ENCODE measurements at regions not wholly inside any gene's neighbourhood (a gene's known extent, or its start where the extent isn't known, plus 50 kb on each side); places are given as distances from the start of the nearest gene placed in this dataset.

DNA sequence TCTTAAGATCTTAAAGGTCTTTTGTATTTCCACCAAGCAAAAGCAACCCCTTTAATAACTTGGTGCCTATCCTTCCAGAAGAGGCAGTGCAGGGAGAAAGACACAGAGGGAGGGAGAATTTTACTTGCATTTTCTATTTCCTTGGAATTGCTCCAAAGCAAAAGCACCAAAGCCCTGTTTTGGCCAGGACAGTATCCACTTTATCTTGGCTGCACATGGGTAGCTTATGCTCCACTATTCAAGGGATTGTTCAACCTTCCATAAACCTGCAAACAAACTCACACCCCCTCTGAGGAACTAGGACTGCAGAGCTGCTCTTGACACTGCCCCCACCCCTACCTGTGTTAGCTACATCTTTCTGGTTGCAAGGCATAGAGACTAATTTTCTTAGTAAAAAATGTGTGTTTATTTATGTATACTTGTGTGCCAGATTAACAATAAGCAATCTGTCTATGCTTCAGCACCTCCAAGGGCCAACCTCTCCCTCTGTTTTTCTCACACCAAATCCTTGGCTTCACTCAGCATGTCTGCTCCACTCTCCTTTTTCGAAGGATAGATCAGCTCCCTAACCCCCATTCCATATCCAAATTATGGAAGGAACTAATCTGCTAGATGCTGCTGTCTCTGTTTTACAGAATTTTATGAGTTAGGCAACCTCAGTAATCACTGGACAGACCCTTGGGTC, 68.1 kb upstream of the KLF12 start:
- DNase-seq (ENCODE audit: low read depth, low spot score) = no peak

DNA sequence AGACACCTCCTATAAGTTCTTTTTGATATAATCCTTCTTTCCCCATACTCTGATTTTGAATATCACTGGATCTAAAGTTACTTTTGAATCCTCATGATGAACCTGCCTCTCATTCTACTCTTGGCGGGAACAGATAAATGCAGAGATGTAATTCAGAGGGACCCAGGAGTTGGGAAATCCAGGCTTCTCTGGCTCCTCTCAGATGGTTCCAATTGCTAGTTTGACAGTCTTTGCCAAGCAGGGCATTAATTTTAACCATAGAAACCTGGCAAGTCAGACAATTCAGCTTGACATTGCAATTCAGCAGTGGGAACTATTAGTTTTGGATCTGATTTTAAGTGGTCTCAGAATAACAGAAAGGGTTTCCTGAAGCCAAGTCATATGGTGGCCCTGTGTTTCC, 67.3 kb upstream of the KLF12 start:
- no peak for DNase-seq (ENCODE audit: low read depth, low spot score)

DNA sequence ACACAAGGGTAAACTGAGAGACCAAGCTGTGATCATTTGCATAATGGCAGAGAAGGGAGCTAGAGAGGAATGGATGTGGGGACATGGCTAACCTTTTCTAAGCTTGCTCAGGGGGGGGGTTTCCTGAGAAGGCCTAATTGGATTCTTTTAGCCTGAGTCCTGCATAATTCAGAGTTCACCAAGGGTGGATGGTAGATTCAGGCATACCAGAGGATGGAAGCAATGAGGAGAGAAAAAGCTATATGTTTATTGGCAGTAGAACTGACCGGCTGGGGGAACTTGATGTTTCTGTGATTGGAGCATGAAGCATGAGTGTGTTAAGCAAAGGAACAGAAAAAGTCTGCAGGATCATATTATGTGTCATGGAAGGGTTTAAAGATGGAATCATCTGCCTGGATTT, 65.9 kb upstream of the KLF12 start:
- DNase-seq (ENCODE audit: low read depth, low spot score) = no peak

DNA sequence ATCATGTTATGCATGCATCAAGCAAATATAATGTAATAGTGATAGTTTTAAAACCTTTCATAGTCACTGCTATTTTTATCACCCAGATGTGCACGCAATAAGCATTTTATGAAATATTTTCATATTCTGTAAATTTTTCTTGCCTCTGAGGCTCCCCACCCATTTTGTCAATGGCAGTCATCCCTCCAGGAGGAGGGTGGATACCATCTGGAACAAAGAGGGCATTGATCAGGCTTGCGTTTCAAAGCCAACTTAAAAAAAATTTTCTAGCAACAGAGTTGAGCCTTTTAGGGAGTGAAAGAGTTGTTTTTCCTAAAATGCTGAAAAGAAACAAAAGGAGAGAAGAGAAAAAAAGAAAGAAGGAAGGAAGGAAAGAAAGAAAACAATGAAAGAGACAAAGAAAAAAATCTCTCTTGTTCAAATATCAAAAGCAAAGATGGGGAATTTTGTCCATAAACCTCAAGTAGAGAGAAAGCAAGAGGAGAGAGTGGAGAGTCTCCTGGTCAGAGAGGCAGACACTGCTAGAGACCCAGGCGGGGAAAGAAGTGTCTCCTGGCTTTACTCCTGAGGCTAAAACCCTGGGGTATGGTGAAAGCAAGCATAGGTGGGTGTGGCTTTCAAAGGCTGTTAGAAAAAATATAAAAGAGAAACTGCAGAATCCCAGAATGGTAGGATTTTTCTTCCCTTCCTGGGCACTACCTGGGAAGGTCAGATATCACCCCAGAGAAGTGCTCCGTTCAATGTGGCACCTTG, 63.6 kb upstream of the KLF12 start:
- DNase-seq (ENCODE audit: low read depth, low spot score) = no peak

DNA sequence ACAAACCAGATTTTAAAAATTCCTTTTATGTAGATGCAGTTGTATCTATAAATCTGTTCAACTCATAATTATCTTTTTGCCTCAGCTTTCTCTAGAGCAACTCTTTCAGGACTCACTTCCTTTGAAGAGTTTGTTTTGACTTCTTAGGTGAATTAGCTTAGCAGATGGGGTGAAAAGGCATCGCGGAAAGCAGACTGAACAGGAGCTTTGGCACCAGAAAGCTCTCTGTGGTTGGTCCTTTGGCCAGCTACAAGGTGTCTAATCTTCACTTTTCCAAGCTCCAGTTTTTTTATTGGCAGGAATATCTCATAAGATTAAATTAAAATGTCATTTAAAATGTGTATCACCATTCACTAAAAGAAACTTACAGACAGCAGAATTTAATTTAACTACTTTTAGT, 60.6 kb upstream of the KLF12 start:
- no peak for DNase-seq (ENCODE audit: low read depth, low spot score)

DNA sequence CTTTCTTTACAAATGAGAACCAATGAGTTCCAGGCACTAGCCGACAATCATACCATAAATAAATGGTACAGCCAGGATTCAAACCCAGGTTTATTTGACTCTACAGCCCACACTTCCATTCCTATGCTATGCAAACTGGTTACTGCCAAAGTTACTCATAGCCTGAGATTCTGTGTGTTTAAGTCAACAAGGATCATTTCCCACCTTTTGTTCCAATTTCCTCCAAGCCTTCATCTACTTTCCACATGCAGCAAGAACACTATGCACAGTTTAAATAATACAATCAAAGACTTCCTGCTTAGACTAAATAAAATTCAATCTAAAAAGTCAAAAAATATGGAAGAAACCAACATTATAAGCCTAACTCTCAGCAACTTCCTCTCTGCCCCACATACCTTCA, 59.2 kb upstream of the KLF12 start:
- no peak for DNase-seq (ENCODE audit: low read depth, low spot score)

DNA sequence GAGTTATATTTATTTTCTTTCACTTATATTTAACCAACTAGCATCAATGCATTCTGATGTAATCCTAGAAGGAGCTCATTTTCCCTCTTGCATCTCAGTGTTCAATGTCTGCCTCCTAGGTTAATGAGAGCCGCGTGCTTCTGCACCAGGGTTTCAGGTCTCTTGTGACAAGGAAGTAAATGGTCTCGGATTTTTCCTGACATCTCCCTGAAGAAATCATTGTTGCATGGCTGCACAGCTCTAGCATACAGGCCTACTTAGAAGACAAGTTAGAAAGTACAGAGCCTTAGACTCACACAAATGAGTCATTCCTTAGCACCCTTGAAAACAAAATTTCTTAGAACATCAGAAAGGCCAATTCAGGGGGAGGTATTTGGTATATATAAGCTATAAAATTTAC, 57.2 kb upstream of the KLF12 start:
- no peak for DNase-seq (ENCODE audit: low read depth, low spot score)

DNA sequence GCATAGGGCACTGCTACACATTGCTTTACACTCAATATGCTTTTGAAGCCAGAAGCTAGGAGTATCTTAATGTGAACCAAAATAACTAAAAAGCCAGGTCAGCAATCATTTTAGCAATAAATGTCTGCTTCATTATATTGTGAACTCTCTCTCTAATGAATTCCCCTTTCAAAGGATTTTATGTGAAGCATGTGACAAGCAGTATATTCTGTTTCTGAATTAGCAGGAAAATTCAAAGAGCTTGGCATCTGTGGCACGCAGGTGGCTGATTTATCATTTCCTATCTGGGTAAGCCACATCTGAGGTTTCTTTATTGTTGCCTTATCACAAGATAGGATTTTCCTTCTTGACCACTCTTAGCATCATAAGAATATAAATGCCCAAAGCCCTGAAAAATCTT, 56.8 kb upstream of the KLF12 start:
- DNase-seq (ENCODE audit: low read depth, low spot score) = no peak

DNA sequence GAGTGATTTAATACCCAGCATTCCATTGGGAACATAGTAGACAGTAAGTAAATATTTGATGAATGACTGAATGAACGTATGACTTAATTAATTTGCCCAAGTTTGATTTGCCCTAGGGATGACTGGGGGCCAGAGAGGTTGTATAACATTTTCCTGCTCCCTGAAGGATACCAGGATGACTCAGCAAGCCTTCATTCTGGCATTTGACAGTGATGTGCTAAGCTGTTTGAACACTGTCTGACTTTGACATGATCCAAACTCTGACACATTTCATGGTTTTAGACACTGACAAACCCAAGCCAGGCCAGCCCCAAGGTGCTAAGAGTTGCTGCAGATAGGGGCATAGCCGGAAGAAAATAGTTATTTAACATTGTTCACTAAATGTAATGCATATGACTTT, 53.4 kb upstream of the KLF12 start:
- DNase-seq (ENCODE audit: low read depth, low spot score) = no peak

DNA sequence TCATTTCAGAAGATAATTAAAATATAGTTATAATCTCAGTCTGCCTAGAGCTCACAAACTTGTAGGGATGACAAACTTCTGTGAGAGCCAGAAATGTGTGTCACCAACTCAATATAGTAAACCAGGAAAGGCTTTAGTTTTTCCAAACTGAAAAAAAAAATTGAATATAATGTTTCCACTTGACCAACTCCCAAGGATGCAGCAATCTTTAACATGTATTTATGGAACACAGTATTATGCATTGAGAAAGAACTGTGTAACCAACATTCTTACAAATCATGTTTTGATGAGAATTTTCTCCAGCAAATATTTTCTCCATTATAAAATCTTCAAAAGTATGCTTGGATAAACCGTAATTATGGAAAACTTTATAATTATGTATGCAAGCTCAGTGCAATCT, 50.1 kb upstream of the KLF12 start:
- no peak for DNase-seq (ENCODE audit: low read depth, low spot score)

Measured in activated naive CD8-positive, alpha-beta T cell treated with anti-CD3 and anti-CD28 coated beads, Interleukin-2, amount 50 U/mL, for 16 hours (primary cell).